Vagina (tissue), 2 donors: ENCODE measurements at regions not wholly inside any gene's neighbourhood (a gene's known extent, or its start where the extent isn't known, plus 50 kb on each side); places are given as distances from the start of the nearest gene placed in this dataset.
"Not testable (repeated sequence)": the region's sequence is repeated elsewhere in the genome, so short reads cannot be mapped to it uniquely, and the experiment has no call there.

Source experiments
- DNase-seq, 2 donors: peaks; one replicate each; pipeline ENCODE4 v3.0.0-alpha.2; 2017; ENCODE audit errors: extremely low spot score in 2 of 2
- H3K27ac ChIP-seq: fragments of 200-600 bp; sonication (generic); one replicate; pipeline ENCODE4 v1.5.1; 2019
- H3K27me3 ChIP-seq: fragments of 200-600 bp; sonication (generic); one replicate; pipeline ENCODE4 v1.5.1; 2019
- H3K36me3 ChIP-seq, 2 donors: fragments of 200-600 bp; sonication (generic); one replicate each; pipeline ENCODE4 v1.5.1; 2017 to 2019
- H3K4me1 ChIP-seq: fragments of 200-600 bp; sonication (generic); one replicate; pipeline ENCODE4 v1.5.1; 2019
- H3K4me3 ChIP-seq, 2 donors: fragments of 200-600 bp; sonication (generic); 1 replicate in 1 of 2; 2 replicates in 1 of 2; pipeline ENCODE4 v1.5.1; 2016 to 2019
- H3K9me3 ChIP-seq: fragments of 200-600 bp; sonication (generic); one replicate; pipeline ENCODE4 v1.5.1; 2019
- POLR2A ChIP-seq, 2 donors: fragments of 450-650 bp; IDR thresholded peaks; one replicate each; pipeline ENCODE4 v1.6.1; 2017; ENCODE audit warnings: antibody characterized with exemption in 2 of 2, mild to moderate bottlenecking in 2 of 2, moderate library complexity in 2 of 2
- POLR2AphosphoS5 ChIP-seq, 2 donors: sonication (generic); formaldehyde crosslinking; IDR thresholded peaks; one replicate each; pipeline ENCODE4 v1.9.0; 2017; ENCODE audit warnings: antibody characterized with exemption in 2 of 2, mild to moderate bottlenecking in 2 of 2, low read depth in 1 of 2; ENCODE audit not compliant: insufficient read depth in 1 of 2
- intact Hi-C: fragments of 100-400 bp; cut with DNase I; formaldehyde crosslinking; loops from one replicate; pipeline ENCODE4 v1.15.1; 2023
- TF ChIP-seq, protein P1 (sequence below), 3 experiments: fragments of 450-650 bp in 2 of 3; fragments of 200-600 bp in 1 of 3; sonication (generic) in 1 of 3; IDR thresholded peaks; one replicate each; pipeline ENCODE4 v1.5.1; 2017 to 2019; ENCODE audit warnings: antibody characterized with exemption in 3 of 3, mild to moderate bottlenecking in 2 of 3, moderate library complexity in 2 of 3

DNA sequence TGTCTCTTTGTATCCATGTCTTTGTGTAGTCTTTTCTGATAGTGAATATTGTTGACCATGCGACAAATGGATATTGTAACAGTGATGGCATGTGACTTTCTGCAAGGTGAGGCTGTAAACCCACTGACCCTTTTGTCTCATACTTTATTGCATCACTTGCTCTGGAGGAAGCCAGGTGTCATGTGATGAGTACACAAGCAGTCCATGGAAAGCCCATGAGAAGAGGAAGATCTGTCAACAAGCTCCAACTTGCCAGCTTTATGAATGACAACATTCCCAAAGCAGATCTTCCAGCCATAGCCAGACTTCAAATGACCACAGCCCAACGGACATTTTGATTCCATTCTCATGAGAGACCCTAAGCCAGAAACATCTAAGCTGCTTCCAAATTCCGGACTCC is 450.1 kb upstream of the ACTBL2 start:
- TF ChIP-seq POLR2AphosphoS5 (IDR thresholded peaks at IDR 0.05; ENCODE audit: insufficient read depth in 1 of 2, low read depth in 1 of 2) (no peak), POLR2A (IDR thresholded peaks at IDR 0.05) (no peak)
- TF ChIP-seq, protein P1, sequence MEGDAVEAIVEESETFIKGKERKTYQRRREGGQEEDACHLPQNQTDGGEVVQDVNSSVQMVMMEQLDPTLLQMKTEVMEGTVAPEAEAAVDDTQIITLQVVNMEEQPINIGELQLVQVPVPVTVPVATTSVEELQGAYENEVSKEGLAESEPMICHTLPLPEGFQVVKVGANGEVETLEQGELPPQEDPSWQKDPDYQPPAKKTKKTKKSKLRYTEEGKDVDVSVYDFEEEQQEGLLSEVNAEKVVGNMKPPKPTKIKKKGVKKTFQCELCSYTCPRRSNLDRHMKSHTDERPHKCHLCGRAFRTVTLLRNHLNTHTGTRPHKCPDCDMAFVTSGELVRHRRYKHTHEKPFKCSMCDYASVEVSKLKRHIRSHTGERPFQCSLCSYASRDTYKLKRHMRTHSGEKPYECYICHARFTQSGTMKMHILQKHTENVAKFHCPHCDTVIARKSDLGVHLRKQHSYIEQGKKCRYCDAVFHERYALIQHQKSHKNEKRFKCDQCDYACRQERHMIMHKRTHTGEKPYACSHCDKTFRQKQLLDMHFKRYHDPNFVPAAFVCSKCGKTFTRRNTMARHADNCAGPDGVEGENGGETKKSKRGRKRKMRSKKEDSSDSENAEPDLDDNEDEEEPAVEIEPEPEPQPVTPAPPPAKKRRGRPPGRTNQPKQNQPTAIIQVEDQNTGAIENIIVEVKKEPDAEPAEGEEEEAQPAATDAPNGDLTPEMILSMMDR (IDR thresholded peaks at IDR 0.05): no peak
- intact Hi-C loops: no loop called here
- H3K9me3 ChIP-seq: no peaks in the 10 kb centered on the region
- DNase-seq: no peak
- H3K4me3 ChIP-seq: no peak overlapping the region
- H3K27ac ChIP-seq: no peak overlapping the region
- H3K4me1 ChIP-seq: no peaks in the 10 kb centered on the region
- H3K27me3 ChIP-seq: no peaks in the 10 kb centered on the region
- no peaks in the 10 kb centered on the region for H3K36me3 ChIP-seq

DNA sequence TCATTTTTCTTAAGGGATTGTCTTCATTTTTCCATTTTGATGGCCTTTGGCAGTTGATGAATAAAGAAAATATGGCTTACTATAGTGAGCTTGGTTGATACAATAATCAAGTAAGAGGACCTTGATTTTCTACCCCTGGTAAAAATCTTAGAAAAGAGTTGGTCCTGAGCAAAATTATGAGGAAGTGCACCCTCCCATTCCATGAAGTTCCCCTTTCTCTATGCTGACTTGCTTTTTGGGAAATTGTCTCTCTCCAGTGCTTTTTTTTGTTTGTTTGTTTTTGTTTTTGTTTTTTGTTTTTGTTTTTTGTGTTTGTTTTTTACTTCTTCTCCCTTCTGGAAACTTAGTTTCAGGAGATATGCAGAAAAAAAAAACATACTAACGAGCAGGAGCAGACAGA is 449.2 kb upstream of the ACTBL2 start:
- H3K4me1 ChIP-seq: no peaks in the 10 kb centered on the region
- intact Hi-C loops: no loop called here
- H3K4me3 ChIP-seq: no peak overlapping the region

DNA sequence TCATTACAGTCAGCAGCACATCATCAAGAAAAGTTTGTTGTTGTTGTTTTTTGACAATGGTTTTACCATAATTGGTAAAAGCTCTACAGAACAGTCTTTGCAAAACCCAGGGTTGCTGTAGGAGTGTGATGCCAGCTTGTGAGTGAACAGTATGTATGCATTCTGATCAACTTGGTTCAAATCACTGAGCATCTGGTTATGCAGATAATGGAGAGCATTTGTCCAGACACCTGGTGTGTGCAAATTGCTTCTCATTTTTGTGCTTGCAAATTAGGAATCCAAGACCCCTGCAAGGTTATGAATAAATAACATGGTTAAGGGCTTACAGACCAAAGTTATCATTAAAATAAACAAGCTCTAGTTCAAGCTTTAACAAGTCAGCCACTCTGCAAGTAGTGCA is 448.7 kb upstream of the ACTBL2 start:
- DNase-seq: no peak
- Histone ChIP-seq H3K9me3 (no peaks in the 10 kb centered on the region), H3K27me3 (no peaks in the 10 kb centered on the region), H3K27ac (no peak overlapping the region), H3K4me1 (no peaks in the 10 kb centered on the region), H3K4me3 (no peak overlapping the region), H3K36me3 (no peaks in the 10 kb centered on the region)
- intact Hi-C loops: no loop called here
- TF ChIP-seq POLR2AphosphoS5 (IDR thresholded peaks at IDR 0.05; ENCODE audit: insufficient read depth in 1 of 2, low read depth in 1 of 2) (no peak), POLR2A (IDR thresholded peaks at IDR 0.05) (no peak)
- TF ChIP-seq, protein P1 (IDR thresholded peaks at IDR 0.05): no peak

More for the DNA sequence above, 449.2 kb upstream of the ACTBL2 start:
- H3K27ac ChIP-seq: no peak overlapping the region
- no peaks in the 10 kb centered on the region for H3K36me3 ChIP-seq
- TF ChIP-seq POLR2A (IDR thresholded peaks at IDR 0.05): no peak
- TF ChIP-seq, protein P1 (IDR thresholded peaks at IDR 0.05): no peak
- TF ChIP-seq POLR2AphosphoS5 (IDR thresholded peaks at IDR 0.05; ENCODE audit: insufficient read depth in 1 of 2, low read depth in 1 of 2): no peak
- no peak for DNase-seq
- H3K27me3 ChIP-seq: no peaks in the 10 kb centered on the region
- no peaks in the 10 kb centered on the region for H3K9me3 ChIP-seq

DNA sequence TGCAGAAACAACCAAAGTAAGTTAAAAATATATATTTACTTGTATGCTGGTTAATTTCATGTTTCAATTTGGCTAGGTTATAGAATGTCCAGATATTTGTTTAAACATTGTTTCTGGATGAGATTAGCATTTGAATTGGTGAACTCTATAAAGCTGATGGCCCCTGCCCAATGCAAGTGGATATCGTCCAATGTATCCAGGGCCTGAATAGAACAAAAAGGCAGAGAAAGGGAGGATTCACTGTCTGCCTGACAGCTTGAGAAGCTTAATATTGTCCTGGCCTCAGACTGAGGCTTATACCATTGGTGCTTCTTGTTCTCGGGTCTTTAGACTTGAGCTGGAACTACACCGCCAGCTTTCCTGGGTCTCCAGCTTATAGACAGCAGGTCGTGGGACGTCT is 446.7 kb upstream of the ACTBL2 start:
- H3K27ac ChIP-seq: no peak overlapping the region

DNA sequence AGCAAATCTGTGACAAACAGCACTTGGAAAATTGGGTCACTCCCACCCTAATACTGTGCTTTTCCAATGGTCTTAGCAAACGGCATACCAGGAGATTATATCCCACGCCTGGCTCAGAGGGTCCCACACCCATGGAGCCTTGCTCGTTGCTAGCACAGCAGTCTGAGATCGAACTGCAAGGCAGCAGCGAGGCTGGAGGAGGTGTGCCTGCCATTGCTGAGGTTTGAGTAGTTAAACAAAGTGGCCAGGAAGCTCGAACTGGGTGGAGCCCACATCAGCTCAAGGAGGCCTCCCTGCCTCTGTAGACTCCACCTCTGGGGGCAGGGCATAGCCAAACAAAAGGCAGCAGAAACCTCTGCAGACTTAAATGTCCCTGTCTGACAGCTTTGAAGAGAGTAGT is 440.5 kb upstream of the ACTBL2 start:
- H3K4me1 ChIP-seq, H3K36me3 ChIP-seq, H3K27ac ChIP-seq, DNase-seq, H3K27me3 ChIP-seq, H3K9me3 ChIP-seq, intact Hi-C loops, H3K4me3 ChIP-seq: not testable (repeated sequence)

More for the DNA sequence above, 446.7 kb upstream of the ACTBL2 start:
- intact Hi-C loops: no loop called here
- no peak for DNase-seq
- no peak overlapping the region for H3K4me3 ChIP-seq
- H3K36me3 ChIP-seq: no peaks in the 10 kb centered on the region
- H3K27me3 ChIP-seq: no peaks in the 10 kb centered on the region
- no peaks in the 10 kb centered on the region for H3K4me1 ChIP-seq
- no peaks in the 10 kb centered on the region for H3K9me3 ChIP-seq
- TF ChIP-seq POLR2AphosphoS5 (IDR thresholded peaks at IDR 0.05; ENCODE audit: insufficient read depth in 1 of 2, low read depth in 1 of 2) (no peak), POLR2A (IDR thresholded peaks at IDR 0.05) (no peak)
- TF ChIP-seq, protein P1 (IDR thresholded peaks at IDR 0.05): no peak

DNA sequence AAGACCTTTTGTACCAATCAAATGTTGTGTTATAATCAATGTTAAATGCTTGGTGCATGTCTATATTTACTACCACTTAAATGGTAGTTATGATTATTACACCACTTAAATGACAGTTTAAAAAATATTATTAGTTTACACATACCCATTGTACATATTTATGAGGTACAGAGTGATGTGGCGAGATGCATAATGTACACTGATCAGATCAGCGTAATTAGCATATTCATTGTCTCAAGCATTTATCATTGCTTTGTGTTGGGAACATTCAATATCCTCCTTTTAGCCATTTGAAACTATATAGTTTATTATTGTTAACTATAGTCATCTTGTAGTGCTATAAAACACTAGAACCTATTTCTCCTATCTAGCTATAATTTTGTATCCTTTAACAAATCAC is 434.4 kb upstream of the ACTBL2 start:
- intact Hi-C loops: no loop called here
- no peaks in the 10 kb centered on the region for H3K4me1 ChIP-seq
- no peaks in the 10 kb centered on the region for H3K36me3 ChIP-seq
- H3K27ac ChIP-seq: no peak overlapping the region
- H3K9me3 ChIP-seq: no peaks in the 10 kb centered on the region
- no peaks in the 10 kb centered on the region for H3K27me3 ChIP-seq
- no peak for DNase-seq
- TF ChIP-seq, protein P1 (IDR thresholded peaks at IDR 0.05): no peak
- no peak for TF ChIP-seq POLR2AphosphoS5 (IDR thresholded peaks at IDR 0.05; ENCODE audit: insufficient read depth in 1 of 2, low read depth in 1 of 2)
- TF ChIP-seq POLR2A (IDR thresholded peaks at IDR 0.05): no peak
- H3K4me3 ChIP-seq: no peak overlapping the region
